Adrenal gland (tissue), 9 donors: ENCODE measurements at regions not wholly inside any gene's neighbourhood (a gene's known extent, or its start where the extent isn't known, plus 50 kb on each side); places are given as distances from the start of the nearest gene placed in this dataset.
A peak's percentile ranks its signal among the peaks of the same experiment; 100 is the strongest.

ENCODE experiments used
- DNase-seq, 7 donors: peaks; one replicate each; pipeline ENCODE4 v3.0.0-alpha.2; 2019 to 2020
- H3K27ac ChIP-seq, 5 donors: fragments of 200-600 bp; sonication (generic) in 4 of 5; 1 replicate in 3 of 5; 2 replicates in 2 of 5; pipeline versions ENCODE4 v1.5.1 to v1.8.0; 2016 to 2020; ENCODE audit warnings: mild to moderate bottlenecking in 1 of 5
- H3K27me3 ChIP-seq: fragments of 200-600 bp; 2 replicates; pipeline ENCODE4 v1.8.0; 2021
- H3K36me3 ChIP-seq, 2 donors: fragments of 200-600 bp; replicated peaks in 1 of 2; 1 replicate in 1 of 2; 2 replicates in 1 of 2; pipeline versions ENCODE4 v1.5.1 to v1.8.0; 2018 to 2022
- H3K4me1 ChIP-seq, 2 donors: fragments of 200-600 bp; replicated peaks in 1 of 2; 1 replicate in 1 of 2; 2 replicates in 1 of 2; pipeline versions ENCODE4 v1.5.1 to v1.8.0; 2018 to 2021
- H3K4me3 ChIP-seq, 4 donors: fragments of 200-600 bp; sonication (generic) in 3 of 4; one replicate each; pipeline ENCODE4 v1.5.1; 2016 to 2018
- H3K9me3 ChIP-seq, 3 donors: fragments of 200-600 bp; sonication (generic) in 1 of 3; replicated peaks in 1 of 3; 1 replicate in 2 of 3; 2 replicates in 1 of 3; pipeline versions ENCODE4 v1.5.1 to v1.8.0; 2016 to 2021
- POLR2A ChIP-seq, 2 donors: fragments of 450-650 bp; IDR thresholded peaks; one replicate each; pipeline ENCODE4 v1.6.1; 2017; ENCODE audit warnings: antibody characterized with exemption in 2 of 2, mild to moderate bottlenecking in 2 of 2, moderate library complexity in 1 of 2
- WGBS, 4 donors: extraction: QIAGEN DNeasy Blood & Tissue Kit in 2 of 4; methylation state at CpG; one replicate each; pipeline versions ENCODE4 v1.1.5 to v1.1.7; 2013 to 2017; 5-methylcytosine and 5-hydroxymethylcytosine counted together
- intact Hi-C, 2 donors: fragments of 100-400 bp; cut with DNase I; formaldehyde crosslinking; loops; one replicate each; pipeline versions ENCODE4 v1.14.1 to v1.15.0; 2022 to 2023
- TF ChIP-seq, protein P1 (sequence below), 6 experiments: fragments of 450-650 bp in 4 of 6; fragments of 200-600 bp in 2 of 6; sonication (generic) in 1 of 6; IDR thresholded peaks; 1 replicate in 5 of 6; 2 replicates in 1 of 6; pipeline versions ENCODE4 v1.5.1 to v1.8.0; 2016 to 2021; ENCODE audit warnings: antibody characterized with exemption in 6 of 6, mild to moderate bottlenecking in 2 of 6, moderate library complexity in 1 of 6
- donor health status: healthy with polysubstance abuse.
- donor health status: Bipolar disorder and iron deficiency.
- donor health status: DM: yes; HTN: yes; CAD: no.
- donor health status: DM: no; HTN: no; CAD: no.
- donor health status: DM: no; HTN: no; CAD: no.

GRCh38 chr6:168217880-168218537 is 101.6 kb downstream of the DACT2 start:
- Histone ChIP-seq H3K4me3 (no peak overlapping the region), H3K9me3 (no peaks in the 10 kb centered on the region), H3K4me1 (no peaks in the 10 kb centered on the region), H3K27me3 (no peaks in the 10 kb centered on the region), H3K27ac (no peak overlapping the region), H3K36me3 (no peaks in the 10 kb centered on the region)
- DNase-seq = peak in 1 of 7 donors; percentile 23
- intact Hi-C loops = no loop called here
- WGBS, 4 donors = 69 to 78% (median 70%) methylated on average over 9 of the region's 9 CpGs
- no peak for TF ChIP-seq POLR2A (IDR thresholded peaks at IDR 0.05)
- TF ChIP-seq, protein P1, sequence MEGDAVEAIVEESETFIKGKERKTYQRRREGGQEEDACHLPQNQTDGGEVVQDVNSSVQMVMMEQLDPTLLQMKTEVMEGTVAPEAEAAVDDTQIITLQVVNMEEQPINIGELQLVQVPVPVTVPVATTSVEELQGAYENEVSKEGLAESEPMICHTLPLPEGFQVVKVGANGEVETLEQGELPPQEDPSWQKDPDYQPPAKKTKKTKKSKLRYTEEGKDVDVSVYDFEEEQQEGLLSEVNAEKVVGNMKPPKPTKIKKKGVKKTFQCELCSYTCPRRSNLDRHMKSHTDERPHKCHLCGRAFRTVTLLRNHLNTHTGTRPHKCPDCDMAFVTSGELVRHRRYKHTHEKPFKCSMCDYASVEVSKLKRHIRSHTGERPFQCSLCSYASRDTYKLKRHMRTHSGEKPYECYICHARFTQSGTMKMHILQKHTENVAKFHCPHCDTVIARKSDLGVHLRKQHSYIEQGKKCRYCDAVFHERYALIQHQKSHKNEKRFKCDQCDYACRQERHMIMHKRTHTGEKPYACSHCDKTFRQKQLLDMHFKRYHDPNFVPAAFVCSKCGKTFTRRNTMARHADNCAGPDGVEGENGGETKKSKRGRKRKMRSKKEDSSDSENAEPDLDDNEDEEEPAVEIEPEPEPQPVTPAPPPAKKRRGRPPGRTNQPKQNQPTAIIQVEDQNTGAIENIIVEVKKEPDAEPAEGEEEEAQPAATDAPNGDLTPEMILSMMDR (IDR thresholded peaks at IDR 0.05) = no peak

DNA sequence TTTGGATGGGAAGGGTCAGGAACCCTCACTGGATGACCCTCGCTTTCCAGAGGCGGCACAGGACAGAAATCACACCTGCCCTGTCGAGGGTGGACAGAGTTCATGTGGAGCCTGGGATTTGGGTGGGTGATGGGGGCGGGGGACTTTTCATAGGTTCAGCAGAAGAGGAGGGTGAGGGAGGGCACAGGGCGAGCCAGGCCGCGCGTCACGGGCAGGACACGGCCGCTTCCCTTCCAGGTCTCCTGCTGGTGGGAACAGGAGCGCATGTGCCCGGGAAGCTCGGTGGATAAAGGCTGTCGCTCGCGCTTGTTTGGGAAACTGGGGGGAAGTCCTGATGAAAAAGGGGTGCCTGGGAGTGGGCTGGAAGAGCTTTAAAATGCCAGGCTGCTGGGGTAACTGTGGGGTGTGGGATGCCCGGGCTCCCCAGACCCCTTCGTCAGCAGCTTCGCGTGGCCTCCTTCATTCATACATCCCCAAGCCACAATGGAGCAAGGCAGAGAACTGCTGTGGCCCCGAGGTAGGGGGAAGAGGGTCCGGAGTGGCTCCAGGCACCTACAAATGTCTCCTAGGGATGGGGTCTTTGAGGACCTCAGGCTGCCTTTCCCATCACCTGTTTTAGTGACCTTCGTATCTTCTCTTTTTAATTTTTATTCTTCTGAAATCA is 102.2 kb downstream of the DACT2 start:
- Histone ChIP-seq H3K27me3 (no peaks in the 10 kb centered on the region), H3K9me3 (no peaks in the 10 kb centered on the region), H3K36me3 (no peaks in the 10 kb centered on the region), H3K4me1 (no peaks in the 10 kb centered on the region), H3K4me3 (no peak overlapping the region), H3K27ac (peak overlapping the region in 1 of 5 donors; percentile 10)
- 87 to 91% (median 90%) methylated on average over 22 to 24 of the region's 24 CpGs for WGBS, 4 donors
- no peak for TF ChIP-seq POLR2A (IDR thresholded peaks at IDR 0.05)
- TF ChIP-seq, protein P1 (IDR thresholded peaks at IDR 0.05) = no peak
- no peak for DNase-seq
- intact Hi-C loops = no loop called here

DNA sequence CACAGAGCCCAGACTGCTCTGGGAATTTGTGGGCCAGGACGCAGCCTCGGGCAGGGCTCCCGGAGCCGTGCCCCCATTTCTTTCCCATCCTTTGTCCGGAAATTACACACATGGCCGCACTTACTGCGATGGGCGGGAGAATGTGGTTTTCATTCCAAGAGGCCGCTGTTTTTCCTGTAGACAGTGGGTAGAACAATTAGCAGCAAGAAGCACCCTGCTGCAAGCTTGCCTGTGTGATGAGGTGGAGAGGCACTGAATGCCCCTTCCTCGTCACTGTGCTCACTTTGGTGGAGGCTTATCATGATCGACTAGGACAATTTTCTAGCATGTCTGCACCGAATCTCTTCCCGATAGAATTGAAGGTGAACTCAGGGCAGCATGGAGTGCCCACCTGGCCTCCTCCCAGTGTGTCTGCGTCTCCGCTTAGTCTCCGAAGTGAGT is 102.8 kb downstream of the DACT2 start:
- Histone ChIP-seq H3K4me3 (no peak overlapping the region), H3K36me3 (no peaks in the 10 kb centered on the region), H3K4me1 (no peaks in the 10 kb centered on the region), H3K27ac (peak overlapping the region in 1 of 5 donors; percentile 10), H3K9me3 (no peaks in the 10 kb centered on the region), H3K27me3 (no peaks in the 10 kb centered on the region)
- 60 to 80% (median 67%) methylated on average over 14 to 16 of the region's 16 CpGs for WGBS, 4 donors
- no peak for DNase-seq
- no peak for TF ChIP-seq POLR2A (IDR thresholded peaks at IDR 0.05)
- TF ChIP-seq, protein P1 (IDR thresholded peaks at IDR 0.05) = no peak
- intact Hi-C loops = no loop called here

DNA sequence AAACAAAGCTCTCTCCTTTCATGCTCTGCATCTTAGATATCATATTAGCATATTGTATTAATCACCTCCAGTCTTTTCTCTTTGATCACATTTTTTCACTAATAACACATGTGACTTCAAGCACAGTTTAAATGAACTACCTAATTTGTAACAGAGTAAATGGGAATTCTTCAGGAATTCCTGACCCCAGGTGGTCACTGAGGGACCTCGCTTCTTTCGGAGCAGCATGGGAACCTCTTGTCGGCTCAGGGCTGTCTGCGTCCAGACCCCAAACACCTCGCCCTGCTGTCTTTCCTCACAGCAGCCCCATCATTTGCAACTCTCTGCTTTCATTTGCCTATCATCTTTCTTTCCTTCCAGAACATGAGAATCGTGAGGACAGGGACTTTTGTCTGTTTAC is 103.5 kb downstream of the DACT2 start:
- Histone ChIP-seq H3K9me3 (no peaks in the 10 kb centered on the region), H3K4me1 (no peaks in the 10 kb centered on the region), H3K27me3 (no peaks in the 10 kb centered on the region), H3K4me3 (no peak overlapping the region), H3K27ac (no peak overlapping the region), H3K36me3 (no peaks in the 10 kb centered on the region)
- no peak for DNase-seq
- WGBS, 4 donors = 51 to 66% (median 59%) methylated on average over 6 of the region's 6 CpGs
- TF ChIP-seq, protein P1 (IDR thresholded peaks at IDR 0.05) = no peak
- no peak for TF ChIP-seq POLR2A (IDR thresholded peaks at IDR 0.05)
- intact Hi-C loops = no loop called here
